Mesendoderm (in vitro differentiated cells): ENCODE measurements at regions not wholly inside any gene's neighbourhood (a gene's known extent, or its start where the extent isn't known, plus 50 kb on each side); places are given as distances from the start of the nearest gene placed in this dataset.
"Not testable (repeated sequence)": the region's sequence is repeated elsewhere in the genome, so short reads cannot be mapped to it uniquely, and the experiment has no call there.

Experiments
- DNase-seq: peaks from one replicate; pipeline ENCODE4 v3.0.0; 2013
- H2AK5ac ChIP-seq: 2 replicates; pipeline ENCODE4 v1.6.1; 2013; ENCODE audit warnings: low read length, inconsistent platforms
- H2BK120ac ChIP-seq: 2 replicates; pipeline ENCODE4 v1.6.1; 2013; ENCODE audit warnings: low read depth, mild to moderate bottlenecking, low read length, moderate library complexity, mixed read lengths
- H2BK15ac ChIP-seq: replicated peaks from 2 replicates; pipeline ENCODE4 v1.6.1; 2013; ENCODE audit warnings: low read depth, mild to moderate bottlenecking, moderate library complexity
- H2BK5ac ChIP-seq: 2 replicates; pipeline ENCODE4 v1.6.1; 2013; ENCODE audit warnings: low read length, inconsistent platforms
- H3K18ac ChIP-seq: 2 replicates; pipeline ENCODE4 v1.6.1; 2013; ENCODE audit warnings: mild to moderate bottlenecking, low read length, mixed read lengths
- H3K23ac ChIP-seq: one replicate; pipeline ENCODE4 v1.6.1; 2013; ENCODE audit warnings: low read length
- H3K27ac ChIP-seq: 2 replicates; pipeline ENCODE4 v1.5.1; 2013; ENCODE audit warnings: low read depth, mild to moderate bottlenecking, inconsistent platforms, low read length, moderate library complexity
- H3K27me3 ChIP-seq: 2 replicates; pipeline ENCODE4 v1.6.1; 2013; ENCODE audit warnings: low read length, control low read depth, mild to moderate bottlenecking, inconsistent platforms; ENCODE audit not compliant: insufficient read depth, poor library complexity
- H3K36me3 ChIP-seq: 2 replicates; pipeline ENCODE4 v1.6.1; 2013; ENCODE audit warnings: low read length, inconsistent platforms; ENCODE audit not compliant: control insufficient read depth, insufficient read depth
- H3K4ac ChIP-seq: one replicate; pipeline ENCODE4 v1.6.1; 2013; ENCODE audit warnings: low read depth, mild to moderate bottlenecking, low read length, moderate library complexity
- H3K4me1 ChIP-seq: 2 replicates; pipeline ENCODE4 v1.6.1; 2013; ENCODE audit warnings: low read depth, low read length, inconsistent platforms; ENCODE audit not compliant: control insufficient read depth
- H3K4me2 ChIP-seq: 2 replicates; pipeline ENCODE4 v1.6.1; 2013; ENCODE audit warnings: low read length
- H3K4me3 ChIP-seq: 2 replicates; pipeline ENCODE4 v1.5.1; 2013; ENCODE audit warnings: mild to moderate bottlenecking, low read length
- H3K56ac ChIP-seq: one replicate; pipeline ENCODE4 v1.6.1; 2013; ENCODE audit warnings: low read length
- H3K79me1 ChIP-seq: 2 replicates; pipeline ENCODE4 v1.6.1; 2013; ENCODE audit warnings: low read length, inconsistent platforms
- H3K79me2 ChIP-seq: 2 replicates; pipeline ENCODE4 v1.6.1; 2013; ENCODE audit warnings: mild to moderate bottlenecking, low read length; ENCODE audit not compliant: control insufficient read depth, insufficient read depth
- H3K9ac ChIP-seq: 2 replicates; pipeline ENCODE4 v1.6.1; 2013; ENCODE audit warnings: low read length, inconsistent platforms
- H4K5ac ChIP-seq: one replicate; pipeline ENCODE4 v1.6.1; 2013; ENCODE audit warnings: low read length
- H4K8ac ChIP-seq: one replicate; pipeline ENCODE4 v1.6.1; 2013; ENCODE audit warnings: low read depth, mild to moderate bottlenecking, control low read depth, low read length, moderate library complexity
- WGBS: extraction: QIAGEN DNeasy Blood & Tissue Kit; methylation state at CpG from one replicate; pipeline ENCODE4 v1.1.7; 2013; ENCODE audit warnings: low lambda C conversion rate, missing lambda C conversion rate; ENCODE audit not compliant: insufficient coverage; ENCODE audit errors: extremely low coverage; 5-methylcytosine and 5-hydroxymethylcytosine counted together

- Histone ChIP-seq H4K8ac (no peak overlapping the region), H3K79me2 (no peaks in the 10 kb centered on the region), H2AK5ac (no peak overlapping the region), H3K27me3 (no peaks in the 10 kb centered on the region), H3K79me1 (no peaks in the 10 kb centered on the region), H2BK5ac (no peak overlapping the region), H3K27ac (no peak overlapping the region), H4K5ac (no peak overlapping the region), H3K4me3 (no peak overlapping the region), H2BK120ac (no peak overlapping the region), H3K18ac (no peak overlapping the region), H3K4ac (no peak overlapping the region), H3K4me2 (no peak overlapping the region), H3K56ac (no peak overlapping the region), H3K36me3 (no peaks in the 10 kb centered on the region), H3K4me1 (no peaks in the 10 kb centered on the region), H3K23ac (no peak overlapping the region), H3K9ac (no peak overlapping the region), H2BK15ac (no peak overlapping the region)
- no CpG with 5 or more reads among the region's 2 CpGs for WGBS
- DNase-seq = no peak
Measured at GRCh38 chr12:91703491-91704283, 442.0 kb downstream of the BTG1 start.

- DNase-seq = no peak
- Histone ChIP-seq H3K27me3 (no peaks in the 10 kb centered on the region), H3K23ac (no peak overlapping the region), H3K56ac (no peak overlapping the region), H3K4ac (no peak overlapping the region), H3K18ac (no peak overlapping the region), H2BK15ac (no peak overlapping the region), H3K9ac (no peak overlapping the region), H4K8ac (no peak overlapping the region), H3K4me2 (no peak overlapping the region), H3K4me1 (no peaks in the 10 kb centered on the region), H3K27ac (no peak overlapping the region), H3K4me3 (no peak overlapping the region), H3K79me1 (no peaks in the 10 kb centered on the region), H2BK5ac (no peak overlapping the region), H3K79me2 (no peaks in the 10 kb centered on the region), H3K36me3 (no peaks in the 10 kb centered on the region), H2BK120ac (no peak overlapping the region), H4K5ac (no peak overlapping the region), H2AK5ac (no peak overlapping the region)
- WGBS = no CpG with 5 or more reads among the region's 3 CpGs
Measured at GRCh38 chr12:91702843-91703425, 442.7 kb downstream of the BTG1 start.

- H3K23ac ChIP-seq = no peak overlapping the region
- H3K79me1 ChIP-seq = no peaks in the 10 kb centered on the region
- H3K9ac ChIP-seq = no peak overlapping the region
- H3K27me3 ChIP-seq = no peaks in the 10 kb centered on the region
- H3K4me1 ChIP-seq = no peaks in the 10 kb centered on the region
- no peak overlapping the region for H4K8ac ChIP-seq
- H3K36me3 ChIP-seq = no peaks in the 10 kb centered on the region
- H3K4me2 ChIP-seq = no peak overlapping the region
- no peak for DNase-seq
- no peak overlapping the region for H2AK5ac ChIP-seq
- no peak overlapping the region for H2BK5ac ChIP-seq
- no peak overlapping the region for H3K56ac ChIP-seq
- WGBS = no CpG with 5 or more reads among the region's 1 CpG
- no peak overlapping the region for H2BK15ac ChIP-seq
- H4K5ac ChIP-seq = no peak overlapping the region
- no peak overlapping the region for H3K27ac ChIP-seq
- no peak overlapping the region for H3K18ac ChIP-seq
- no peak overlapping the region for H3K4ac ChIP-seq
- H3K4me3 ChIP-seq = no peak overlapping the region
- no peak overlapping the region for H2BK120ac ChIP-seq
- no peaks in the 10 kb centered on the region for H3K79me2 ChIP-seq
Measured at GRCh38 chr12:91695964-91696363, 449.7 kb downstream of the BTG1 start.

GRCh38 chr12:91695406-91695805 is 450.2 kb downstream of the BTG1 start:
- H3K4me2 ChIP-seq, H3K27me3 ChIP-seq, H2BK5ac ChIP-seq, H3K4ac ChIP-seq, H3K4me1 ChIP-seq, H3K79me1 ChIP-seq, H3K56ac ChIP-seq, H3K18ac ChIP-seq, H4K8ac ChIP-seq, H3K79me2 ChIP-seq, H3K36me3 ChIP-seq, H3K9ac ChIP-seq, H3K4me3 ChIP-seq, H2AK5ac ChIP-seq, H2BK15ac ChIP-seq, H2BK120ac ChIP-seq, H3K23ac ChIP-seq, DNase-seq, H4K5ac ChIP-seq, H3K27ac ChIP-seq: not testable (repeated sequence)
- WGBS = no CpG with 5 or more reads among the region's 3 CpGs

DNA sequence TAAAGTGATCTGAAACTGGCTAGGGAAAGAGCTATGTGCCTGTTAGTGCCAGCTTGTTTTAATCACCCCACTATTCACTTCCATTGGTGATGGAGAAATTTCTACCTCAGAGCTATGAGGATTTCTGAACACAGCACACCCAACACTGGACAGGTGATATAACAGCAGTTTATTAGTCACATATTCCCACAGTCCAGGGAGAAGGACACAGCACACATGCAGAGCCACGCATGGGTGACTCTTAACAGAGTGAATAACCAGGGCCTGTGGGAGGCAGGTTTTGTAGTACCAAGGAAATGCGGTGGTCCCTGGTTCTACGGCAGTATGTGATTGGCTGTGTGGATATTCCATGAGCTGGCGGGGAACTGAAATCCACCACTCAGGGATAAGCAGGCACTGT is 455.1 kb downstream of the BTG1 start:
- H2BK120ac ChIP-seq = no peak overlapping the region
- H3K4me2 ChIP-seq = no peak overlapping the region
- no peak overlapping the region for H4K8ac ChIP-seq
- H3K18ac ChIP-seq = no peak overlapping the region
- H3K79me2 ChIP-seq = no peaks in the 10 kb centered on the region
- no peak overlapping the region for H3K9ac ChIP-seq
- WGBS = no CpG with 5 or more reads among the region's 4 CpGs
- H3K4me3 ChIP-seq = no peak overlapping the region
- H3K4ac ChIP-seq = no peak overlapping the region
- H2BK5ac ChIP-seq = no peak overlapping the region
- no peak overlapping the region for H2BK15ac ChIP-seq
- no peak for DNase-seq
- no peaks in the 10 kb centered on the region for H3K79me1 ChIP-seq
- H4K5ac ChIP-seq = no peak overlapping the region
- H2AK5ac ChIP-seq = no peak overlapping the region
- no peaks in the 10 kb centered on the region for H3K4me1 ChIP-seq
- no peak overlapping the region for H3K56ac ChIP-seq
- no peak overlapping the region for H3K27ac ChIP-seq
- H3K27me3 ChIP-seq = no peaks in the 10 kb centered on the region
- no peaks in the 10 kb centered on the region for H3K36me3 ChIP-seq
- no peak overlapping the region for H3K23ac ChIP-seq
